Psoas muscle (tissue), 7 donors: ENCODE measurements at regions not wholly inside any gene's neighbourhood (a gene's known extent, or its start where the extent isn't known, plus 50 kb on each side); places are given as distances from the start of the nearest gene placed in this dataset.
A peak's percentile ranks its signal among the peaks of the same experiment; 100 is the strongest.

Experiments
- ATAC-seq, 4 donors: fragments of 200-7000 bp; cut with Tn5 transposase; one replicate each; pipeline ENCODE4 v1.9.1; 2020; ENCODE audit warnings: moderate library complexity in 3 of 4, mild to moderate bottlenecking in 2 of 4
- DNase-seq, 2 donors: peaks; one replicate each; pipeline ENCODE4 v3.0.0-alpha.2; 2020
- H3K27ac ChIP-seq: fragments of 200-600 bp; one replicate; pipeline ENCODE4 v1.8.0; 2022
- H3K27me3 ChIP-seq, 3 donors: fragments of 200-600 bp in 1 of 3; one replicate each; pipeline versions ENCODE4 v1.6.1 to v1.8.0; 2013 to 2022; ENCODE audit warnings: low read length in 2 of 3, mild to moderate bottlenecking in 2 of 3, moderate library complexity in 1 of 3; ENCODE audit not compliant: insufficient read depth in 3 of 3
- H3K36me3 ChIP-seq, 2 donors: fragments of 200-600 bp in 1 of 2; one replicate each; pipeline versions ENCODE4 v1.6.1 to v1.8.0; 2013 to 2022; ENCODE audit warnings: low read depth in 1 of 2, mild to moderate bottlenecking in 1 of 2, moderate library complexity in 1 of 2; ENCODE audit not compliant: insufficient read depth in 1 of 2
- H3K4me1 ChIP-seq: fragments of 200-600 bp; one replicate; pipeline ENCODE4 v1.8.0; 2022
- H3K4me3 ChIP-seq: fragments of 200-600 bp; one replicate; pipeline ENCODE4 v1.8.0; 2022; ENCODE audit warnings: mild to moderate bottlenecking
- H3K9me3 ChIP-seq: fragments of 200-600 bp; one replicate; pipeline ENCODE4 v1.8.0; 2022
- CTCF ChIP-seq: fragments of 200-600 bp; IDR thresholded peaks from one replicate; pipeline ENCODE4 v1.8.0; 2022; ENCODE audit warnings: antibody characterized with exemption
- WGBS, 3 donors: extraction: QIAGEN DNeasy Blood & Tissue Kit; methylation state at CpG; one replicate each; pipeline versions ENCODE4 v1.1.6 to v1.1.7; 2013; 5-methylcytosine and 5-hydroxymethylcytosine counted together
- intact Hi-C, 2 donors: fragments of 100-400 bp; cut with DNase I; formaldehyde crosslinking; loops; one replicate each; pipeline versions ENCODE4 v1.11.0 to v1.14.2; 2022
- donor health status: healthy with polysubstance abuse.
- donor health status: DM: no; HTN: no; CAD: no; lungs with moderate emphysema.
- donor health status: Bipolar disorder and iron deficiency.
- donor health status: healthy.
- donor health status: DM: yes; HTN: yes; CAD: no.
- donor health status: DM: no; HTN: no; CAD: no.
- donor health status: DM: yes; HTN: yes; CAD: no.

- TF ChIP-seq CTCF, result no peak
- Histone ChIP-seq H3K27me3 (no peaks in the 10 kb centered on the region), H3K36me3 (no peaks in the 10 kb centered on the region), H3K27ac (no peak overlapping the region), H3K4me1 (peaks cover 4% of the 10 kb centered on the region), H3K9me3 (no peaks in the 10 kb centered on the region), H3K4me3 (no peak overlapping the region)
- ATAC-seq, result no peak
- DNase-seq, result no peak
- 91 to 97% (median 92%) methylated on average over 4 of the region's 4 CpGs for WGBS, 3 donors
- intact Hi-C loops, result loop anchor here (2.0 to 10.0 kb wide), 4 partner anchors 225 to 643 kb away; partner anchors contain the start of gene MYCN (in 1 of the 2)
These were observed 339.3 kb downstream of the MYCN start for GRCh38 chr2:16279641-16280040.

GRCh38 chr2:16279201-16279570, 338.8 kb downstream of the MYCN start:
- Histone ChIP-seq H3K9me3 (no peaks in the 10 kb centered on the region), H3K4me3 (no peak overlapping the region), H3K27me3 (no peaks in the 10 kb centered on the region), H3K27ac (no peak overlapping the region), H3K4me1 (peaks cover 4% of the 10 kb centered on the region), H3K36me3 (no peaks in the 10 kb centered on the region)
- intact Hi-C loops, result no loop called here
- WGBS, 3 donors, result 45 to 73% (median 48%) methylated on average over 4 of the region's 4 CpGs
- ATAC-seq (no peak), DNase-seq (no peak)
- no peak for TF ChIP-seq CTCF

GRCh38 chr2:16278421-16279200, 338.3 kb downstream of the MYCN start:
- no peak overlapping the region for H3K4me3 ChIP-seq
- intact Hi-C loops, result no loop called here
- peaks cover 4% of the 10 kb centered on the region for H3K4me1 ChIP-seq
- DNase-seq (no peak), ATAC-seq (no peak)
- H3K27ac ChIP-seq, result no peak overlapping the region
- H3K9me3 ChIP-seq, result no peaks in the 10 kb centered on the region
- 90 to 94% (median 93%) methylated on average over 8 of the region's 8 CpGs for WGBS, 3 donors
- H3K27me3 ChIP-seq, result no peaks in the 10 kb centered on the region
- no peaks in the 10 kb centered on the region for H3K36me3 ChIP-seq
- no peak for TF ChIP-seq CTCF

GRCh38 chr2:16277117-16277516, 336.8 kb downstream of the MYCN start:
- DNase-seq (no peak), ATAC-seq (no peak)
- Histone ChIP-seq H3K27me3 (no peaks in the 10 kb centered on the region), H3K9me3 (no peaks in the 10 kb centered on the region), H3K36me3 (no peaks in the 10 kb centered on the region), H3K4me3 (no peak overlapping the region), H3K4me1 (peaks cover 4% of the 10 kb centered on the region), H3K27ac (no peak overlapping the region)
- 71 to 82% (median 77%) methylated on average over 2 of the region's 2 CpGs for WGBS, 3 donors
- intact Hi-C loops, result no loop called here
- no peak for TF ChIP-seq CTCF

- intact Hi-C loops, result no loop called here
- no peak for TF ChIP-seq CTCF
These were observed 335.3 kb downstream of the MYCN start for GRCh38 chr2:16275661-16276060.

More at GRCh38 chr2:16275661-16276060, 335.3 kb downstream of the MYCN start:
- no peaks in the 10 kb centered on the region for H3K27me3 ChIP-seq
- no peak for DNase-seq
- H3K4me3 ChIP-seq, result no peak overlapping the region
- H3K27ac ChIP-seq, result no peak overlapping the region
- 22 to 35% (median 24%) methylated on average over 4 of the region's 4 CpGs for WGBS, 3 donors
- H3K36me3 ChIP-seq, result no peaks in the 10 kb centered on the region
- no peaks in the 10 kb centered on the region for H3K9me3 ChIP-seq
- peak in 3 of 4 donors; percentile 42 to 67 (median 56) for ATAC-seq
- peaks cover 4% of the 10 kb centered on the region for H3K4me1 ChIP-seq
